Testis (tissue), 2 donors: ENCODE measurements at regions not wholly inside any gene's neighbourhood (a gene's known extent, or its start where the extent isn't known, plus 50 kb on each side); places are given as distances from the start of the nearest gene placed in this dataset.

Source experiments
- POLR2A ChIP-seq: fragments of 450-650 bp; IDR thresholded peaks from one replicate; pipeline ENCODE4 v1.6.1; 2017; ENCODE audit warnings: antibody characterized with exemption, mild to moderate bottlenecking, moderate library complexity
- TF ChIP-seq, protein P1 (sequence below), 3 experiments: fragments of 450-650 bp in 2 of 3; fragments of 200-600 bp in 1 of 3; sonication (generic) in 1 of 3; IDR thresholded peaks; one replicate each; pipeline ENCODE4 v1.5.1; 2016 to 2019; ENCODE audit warnings: antibody characterized with exemption in 3 of 3, mild to moderate bottlenecking in 2 of 3, moderate library complexity in 1 of 3

DNA sequence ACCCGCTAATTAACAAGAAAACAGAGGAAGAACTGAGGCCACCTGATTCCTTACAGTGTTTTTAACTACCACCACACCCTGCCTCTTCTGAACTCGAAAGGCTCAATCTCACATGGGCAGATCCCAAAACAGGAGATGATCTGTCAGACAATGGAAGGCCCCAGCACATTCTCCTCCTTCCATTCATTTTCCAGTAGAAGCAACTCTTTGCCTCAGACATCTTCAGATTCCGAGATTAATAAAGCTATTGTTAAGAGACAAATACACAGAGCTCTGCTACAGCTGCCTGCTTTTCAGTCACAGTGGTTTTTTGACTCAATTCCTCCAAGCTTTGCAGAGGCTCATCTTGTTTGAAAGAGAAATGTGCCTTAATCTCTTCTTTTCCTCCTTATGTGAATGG is 127.2 kb upstream of the ADAMTSL1 start:
- no peak for TF ChIP-seq POLR2A
- TF ChIP-seq, protein P1, sequence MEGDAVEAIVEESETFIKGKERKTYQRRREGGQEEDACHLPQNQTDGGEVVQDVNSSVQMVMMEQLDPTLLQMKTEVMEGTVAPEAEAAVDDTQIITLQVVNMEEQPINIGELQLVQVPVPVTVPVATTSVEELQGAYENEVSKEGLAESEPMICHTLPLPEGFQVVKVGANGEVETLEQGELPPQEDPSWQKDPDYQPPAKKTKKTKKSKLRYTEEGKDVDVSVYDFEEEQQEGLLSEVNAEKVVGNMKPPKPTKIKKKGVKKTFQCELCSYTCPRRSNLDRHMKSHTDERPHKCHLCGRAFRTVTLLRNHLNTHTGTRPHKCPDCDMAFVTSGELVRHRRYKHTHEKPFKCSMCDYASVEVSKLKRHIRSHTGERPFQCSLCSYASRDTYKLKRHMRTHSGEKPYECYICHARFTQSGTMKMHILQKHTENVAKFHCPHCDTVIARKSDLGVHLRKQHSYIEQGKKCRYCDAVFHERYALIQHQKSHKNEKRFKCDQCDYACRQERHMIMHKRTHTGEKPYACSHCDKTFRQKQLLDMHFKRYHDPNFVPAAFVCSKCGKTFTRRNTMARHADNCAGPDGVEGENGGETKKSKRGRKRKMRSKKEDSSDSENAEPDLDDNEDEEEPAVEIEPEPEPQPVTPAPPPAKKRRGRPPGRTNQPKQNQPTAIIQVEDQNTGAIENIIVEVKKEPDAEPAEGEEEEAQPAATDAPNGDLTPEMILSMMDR (IDR thresholded peaks at IDR 0.05), result no peak
